PC-3 (cell line): ENCODE measurements at regions not wholly inside any gene's neighbourhood (a gene's known extent, or its start where the extent isn't known, plus 50 kb on each side); places are given as distances from the start of the nearest gene placed in this dataset.

Experiments used
- ATAC-seq: fragments of 200-7000 bp; cut with Tn5 transposase; 2 replicates; pipeline ENCODE4 v1.9.1; 2020; ENCODE audit warnings: mild to moderate bottlenecking, moderate library complexity
- BruUV-seq: library from RNA; stranded (reverse); fragments of 400-500 nt; replicated peaks from 2 replicates; lab custom pipeline; 2021; lab: Mats Ljungman, UMichigan
- CTCF ChIA-PET: fragments of 300-600 bp; sonication (Branson Sonifier 250); formaldehyde crosslinking; loops from one replicate; lab custom pipeline; 2022; ENCODE audit warnings: antibody characterized with exemption; lab: Charles Lee
- POLR2A ChIA-PET: fragments of 300-600 bp; sonication (Branson Sonifier 250); formaldehyde crosslinking; loops from one replicate; lab custom pipeline; 2022; ENCODE audit warnings: antibody characterized with exemption; ENCODE audit not compliant: unreplicated experiment; lab: Charles Lee
- DNase-seq: peaks from one replicate; pipeline ENCODE4 v3.0.0-alpha.2; 2015
- H2AFZ ChIP-seq: fragments of 300-600 bp; sonication (generic); 2 replicates; pipeline ENCODE4 v1.6.0; 2016; ENCODE audit warnings: antibody characterized with exemption, low read length
- H3F3A ChIP-seq: fragments of 300-600 bp; sonication (generic); one replicate; pipeline ENCODE4 v1.6.0; 2017; ENCODE audit warnings: antibody characterized with exemption, low read length, control low read depth, mild to moderate bottlenecking; ENCODE audit not compliant: unreplicated experiment
- H3K27ac ChIP-seq: fragments of 300-600 bp; sonication (generic); 2 replicates; pipeline ENCODE4 v1.5.1; 2016; ENCODE audit warnings: mild to moderate bottlenecking, low read length
- H3K27me3 ChIP-seq: fragments of 300-600 bp; sonication (generic); 2 replicates; pipeline ENCODE4 v1.6.1; 2016; ENCODE audit warnings: low read length, mixed read lengths
- H3K36me3 ChIP-seq: fragments of 300-600 bp; sonication (generic); 2 replicates; pipeline ENCODE4 v1.6.1; 2016; ENCODE audit warnings: low read depth, mixed run types, low read length, mixed read lengths
- H3K4me1 ChIP-seq: fragments of 300-600 bp; sonication (generic); 2 replicates; pipeline ENCODE4 v1.5.1; 2016; ENCODE audit warnings: low read length; ENCODE audit not compliant: insufficient read depth
- H3K4me2 ChIP-seq: fragments of 300-600 bp; sonication (generic); 2 replicates; pipeline ENCODE4 v1.6.0; 2016; ENCODE audit warnings: low read length
- H3K4me3 ChIP-seq: fragments of 300-600 bp; sonication (generic); 2 replicates; pipeline ENCODE4 v1.5.1; 2016; ENCODE audit warnings: mild to moderate bottlenecking, low read length, mixed read lengths
- H3K79me2 ChIP-seq: fragments of 300-600 bp; sonication (generic); 2 replicates; pipeline ENCODE4 v1.6.1; 2017; ENCODE audit warnings: low read length, mixed read lengths
- H3K9ac ChIP-seq: fragments of 300-600 bp; sonication (generic); 2 replicates; pipeline ENCODE4 v1.6.0; 2016; ENCODE audit warnings: mild to moderate bottlenecking, low read length
- H3K9me2 ChIP-seq: fragments of 300-600 bp; sonication (generic); replicated peaks from 2 replicates; pipeline ENCODE4 v1.6.1; 2016; ENCODE audit warnings: mixed run types, low read length, mixed read lengths
- H3K9me3 ChIP-seq: fragments of 300-600 bp; sonication (generic); 2 replicates; pipeline ENCODE4 v1.6.1; 2016; ENCODE audit warnings: low read length, mixed read lengths
- H4K20me1 ChIP-seq: fragments of 300-600 bp; sonication (generic); 2 replicates; pipeline ENCODE4 v1.6.1; 2016; ENCODE audit warnings: low read length, mixed read lengths
- CTCF ChIP-seq: fragments of 300-600 bp; sonication (generic); conservative IDR thresholded peaks from 2 replicates; pipeline ENCODE4 v1.5.1; 2017; ENCODE audit warnings: antibody characterized with exemption, low read depth, mild to moderate bottlenecking, low read length
- EZH2 ChIP-seq: fragments of 300-600 bp; sonication (generic); IDR thresholded peaks from one replicate; pipeline ENCODE4 v1.6.1; 2017; ENCODE audit warnings: antibody characterized with exemption, mild to moderate bottlenecking, low read length; ENCODE audit not compliant: unreplicated experiment
- EZH2phosphoT487 ChIP-seq: fragments of 300-600 bp; sonication (generic); IDR thresholded peaks from 2 replicates; pipeline ENCODE4 v1.6.1; 2018; ENCODE audit warnings: mild to moderate bottlenecking, antibody characterized with exemption, low read length, borderline replicate concordance
- intact Hi-C: fragments of 100-400 bp; cut with micrococcal nuclease; formaldehyde crosslinking; loops from 2 replicates; pipeline ENCODE4 v1.9.0; 2023

- intact Hi-C loops: no loop called here
- H3K9me3 ChIP-seq: no peaks in the 10 kb centered on the region
- no peak overlapping the region for H3K4me2 ChIP-seq
- BruUV-seq: no TSS peak
- H3K36me3 ChIP-seq: no peaks in the 10 kb centered on the region
- H3K4me1 ChIP-seq: no peaks in the 10 kb centered on the region
- ATAC-seq (no peak), DNase-seq (no peak)
- TF ChIP-seq EZH2phosphoT487 (no peak), EZH2 (no peak), CTCF (no peak)
- ChIA-PET POLR2A (no interaction called here), CTCF (no interaction called here)
- no peak overlapping the region for H3K9ac ChIP-seq
- H3F3A ChIP-seq: no peaks in the 10 kb centered on the region
- peaks cover 45% of the 10 kb centered on the region for H3K27me3 ChIP-seq
- no peak overlapping the region for H2AFZ ChIP-seq
- no peak overlapping the region for H3K27ac ChIP-seq
- H3K9me2 ChIP-seq: no peaks in the 10 kb centered on the region
- no peak overlapping the region for H3K4me3 ChIP-seq
- H4K20me1 ChIP-seq: no peaks in the 10 kb centered on the region
- no peaks in the 10 kb centered on the region for H3K79me2 ChIP-seq
Measured at GRCh38 chr4:186422296-186422695, 133.1 kb downstream of the MTNR1A start.

- Histone ChIP-seq H3K4me2 (no peak overlapping the region), H3K79me2 (no peaks in the 10 kb centered on the region), H3K4me1 (no peaks in the 10 kb centered on the region), H3F3A (no peaks in the 10 kb centered on the region), H3K27me3 (peaks cover 86% of the 10 kb centered on the region), H3K27ac (no peak overlapping the region), H2AFZ (no peak overlapping the region), H3K4me3 (no peak overlapping the region), H3K36me3 (no peaks in the 10 kb centered on the region), H3K9ac (no peak overlapping the region), H4K20me1 (no peaks in the 10 kb centered on the region), H3K9me2 (no peaks in the 10 kb centered on the region), H3K9me3 (no peaks in the 10 kb centered on the region)
- no TSS peak for BruUV-seq
- DNase-seq (no peak), ATAC-seq (no peak)
- CTCF ChIA-PET: no interaction called here
- intact Hi-C loops: no loop called here
- TF ChIP-seq EZH2: no peak
- TF ChIP-seq EZH2phosphoT487: no peak
- TF ChIP-seq CTCF: no peak
- POLR2A ChIA-PET: no interaction called here
Measured at GRCh38 chr4:186416451-186417060, 138.8 kb downstream of the MTNR1A start.

DNA sequence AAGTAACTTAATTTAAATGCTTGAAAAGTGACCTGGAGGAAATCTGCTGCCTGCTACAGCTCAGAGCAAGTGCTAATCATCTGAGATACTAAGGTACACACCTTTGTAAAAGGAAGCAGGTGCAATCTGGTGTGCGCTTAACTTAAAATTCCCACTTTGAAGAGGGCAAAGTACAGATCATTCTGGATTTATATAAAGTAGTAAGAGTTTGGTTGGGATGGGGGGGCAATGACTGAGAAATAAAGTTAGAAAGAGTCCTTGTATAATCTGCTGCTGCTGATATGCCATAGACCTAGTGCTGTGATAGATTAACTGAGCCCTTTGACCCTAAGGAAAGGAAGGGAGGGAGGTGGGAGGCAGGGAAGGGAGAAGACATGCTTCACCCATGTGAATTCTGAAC lies 141.0 kb downstream of the MTNR1A start:
- Histone ChIP-seq H3K79me2 (no peaks in the 10 kb centered on the region), H3K4me3 (no peak overlapping the region), H3K27me3 (peaks cover 86% of the 10 kb centered on the region), H3K9ac (no peak overlapping the region), H3F3A (no peaks in the 10 kb centered on the region), H2AFZ (no peak overlapping the region), H3K36me3 (no peaks in the 10 kb centered on the region), H3K27ac (no peak overlapping the region), H3K4me1 (no peaks in the 10 kb centered on the region), H3K9me2 (no peaks in the 10 kb centered on the region), H3K4me2 (no peak overlapping the region), H3K9me3 (no peaks in the 10 kb centered on the region), H4K20me1 (no peaks in the 10 kb centered on the region)
- ChIA-PET POLR2A (no interaction called here), CTCF (no interaction called here)
- BruUV-seq: no TSS peak
- no peak for TF ChIP-seq CTCF
- no peak for TF ChIP-seq EZH2phosphoT487
- no peak for TF ChIP-seq EZH2
- intact Hi-C loops: no loop called here
- DNase-seq: no peak
- ATAC-seq: no peak
